Suprapubic skin (tissue), 4 donors: ENCODE measurements at regions not wholly inside any gene's neighbourhood (a gene's known extent, or its start where the extent isn't known, plus 50 kb on each side); places are given as distances from the start of the nearest gene placed in this dataset.

Experiments
- CTCF ChIP-seq, 2 donors: fragments of 200-600 bp in 1 of 2; fragments of 450-650 bp in 1 of 2; sonication (generic) in 1 of 2; IDR thresholded peaks; one replicate each; pipeline ENCODE4 v1.5.1; 2016 to 2019; ENCODE audit warnings: antibody characterized with exemption in 2 of 2, mild to moderate bottlenecking in 1 of 2, moderate library complexity in 1 of 2
- POLR2A ChIP-seq, 2 donors: fragments of 450-650 bp; IDR thresholded peaks; one replicate each; pipeline ENCODE4 v1.6.1; 2017; ENCODE audit warnings: antibody characterized with exemption in 2 of 2, mild to moderate bottlenecking in 2 of 2, moderate library complexity in 2 of 2
- POLR2AphosphoS5 ChIP-seq, 3 donors: sonication (generic); formaldehyde crosslinking; IDR thresholded peaks; one replicate each; pipeline ENCODE4 v1.6.1; 2017; ENCODE audit warnings: antibody characterized with exemption in 3 of 3

GRCh38 chr3:124277144-124277890 is 285.4 kb upstream of the ROPN1 start:
- TF ChIP-seq POLR2AphosphoS5 (IDR thresholded peaks at IDR 0.05): no peak
- no peak for TF ChIP-seq POLR2A (IDR thresholded peaks at IDR 0.05)
- no peak for TF ChIP-seq CTCF (IDR thresholded peaks at IDR 0.05)
